MM.1S (cell line): ENCODE measurements at regions not wholly inside any gene's neighbourhood (a gene's known extent, or its start where the extent isn't known, plus 50 kb on each side); places are given as distances from the start of the nearest gene placed in this dataset.

Source experiments
- DNase-seq: peaks from one replicate; pipeline ENCODE4 v3.0.0-alpha.2; 2015
- H2AFZ ChIP-seq: fragments of 300-600 bp; sonication (generic); 2 replicates; pipeline ENCODE4 v1.6.0; 2016; ENCODE audit warnings: antibody characterized with exemption, low read length
- H3F3A ChIP-seq: fragments of 300-600 bp; sonication (generic); 2 replicates; pipeline ENCODE4 v1.6.1; 2016; ENCODE audit warnings: mild to moderate bottlenecking, antibody characterized with exemption, low read length, moderate library complexity, mixed read lengths; ENCODE audit not compliant: insufficient read depth
- H3K27ac ChIP-seq: fragments of 300-600 bp; sonication (generic); 2 replicates; pipeline ENCODE4 v1.5.1; 2016; ENCODE audit warnings: mild to moderate bottlenecking, low read length
- H3K27me3 ChIP-seq: fragments of 300-600 bp; sonication (generic); replicated peaks from 2 replicates; pipeline ENCODE4 v1.6.0; 2016; ENCODE audit warnings: low read length; ENCODE audit not compliant: insufficient read depth
- H3K36me3 ChIP-seq: fragments of 300-600 bp; sonication (generic); replicated peaks from 2 replicates; pipeline ENCODE4 v1.6.1; 2016; ENCODE audit warnings: mild to moderate bottlenecking, low read length, mixed read lengths; ENCODE audit not compliant: insufficient read depth
- H3K4me1 ChIP-seq: fragments of 300-600 bp; sonication (generic); 2 replicates; pipeline ENCODE4 v1.6.1; 2016; ENCODE audit warnings: low read length, mixed read lengths
- H3K4me2 ChIP-seq: fragments of 300-600 bp; sonication (generic); 2 replicates; pipeline ENCODE4 v1.6.0; 2016; ENCODE audit warnings: low read depth, low read length
- H3K4me3 ChIP-seq: fragments of 300-600 bp; sonication (generic); 2 replicates; pipeline ENCODE4 v1.5.1; 2016; ENCODE audit warnings: low read length, mixed read lengths
- H3K79me2 ChIP-seq: fragments of 300-600 bp; sonication (generic); 2 replicates; pipeline ENCODE4 v1.6.1; 2016; ENCODE audit warnings: mixed run types, low read length, mixed read lengths
- H3K9ac ChIP-seq: fragments of 300-600 bp; sonication (generic); 2 replicates; pipeline ENCODE4 v1.6.1; 2016; ENCODE audit warnings: low read length, mixed read lengths
- H3K9me2 ChIP-seq: fragments of 300-600 bp; sonication (generic); replicated peaks from 2 replicates; pipeline ENCODE4 v1.6.1; 2016; ENCODE audit warnings: mild to moderate bottlenecking, low read length, mixed read lengths; ENCODE audit not compliant: insufficient read depth
- H3K9me3 ChIP-seq: fragments of 300-600 bp; sonication (generic); replicated peaks from 2 replicates; pipeline ENCODE4 v1.6.1; 2016; ENCODE audit warnings: mild to moderate bottlenecking, low read length, mixed read lengths; ENCODE audit not compliant: insufficient read depth
- H4K20me1 ChIP-seq: fragments of 300-600 bp; sonication (generic); 2 replicates; pipeline ENCODE4 v1.6.1; 2016; ENCODE audit warnings: mild to moderate bottlenecking, low read length, moderate library complexity, mixed read lengths; ENCODE audit not compliant: insufficient read depth
- EZH2 ChIP-seq: fragments of 300-600 bp; sonication (generic); optimal IDR thresholded peaks from 2 replicates; pipeline ENCODE3; 2017; ENCODE audit warnings: low read depth, mild to moderate bottlenecking, antibody characterized with exemption, low read length, mixed read lengths
- EZH2phosphoT487 ChIP-seq: fragments of 300-600 bp; sonication (generic); IDR thresholded peaks from 2 replicates; pipeline ENCODE4 v1.6.1; 2018; ENCODE audit warnings: antibody characterized with exemption, low read length
- TF ChIP-seq, protein P1 (sequence below): fragments of 300-600 bp; sonication (generic); IDR thresholded peaks from 2 replicates; pipeline ENCODE4 v1.5.1; 2016; ENCODE audit warnings: antibody characterized with exemption, low read length, mixed read lengths

DNA sequence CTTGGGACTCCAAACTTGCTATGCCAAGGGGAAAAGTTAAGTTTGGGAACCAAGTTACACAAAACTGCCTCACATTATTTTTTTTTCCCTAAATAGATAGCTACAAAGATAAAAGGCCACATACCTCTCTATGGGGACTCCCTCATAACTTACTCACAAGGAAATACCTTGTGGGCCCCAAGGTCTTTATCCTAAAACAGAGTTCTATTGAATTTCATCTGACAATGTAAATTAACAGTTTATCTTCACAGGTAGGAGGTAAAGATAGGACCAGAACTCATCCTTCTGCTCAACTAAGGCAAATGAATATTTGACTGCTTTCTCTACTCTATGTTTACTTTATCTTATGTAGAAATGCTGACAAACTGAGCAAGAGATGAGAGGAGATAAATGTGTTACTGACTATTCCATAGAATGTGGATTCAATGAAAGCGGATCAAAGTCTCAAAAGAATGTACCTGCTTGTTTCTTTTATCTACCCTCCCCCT lies 1278.0 kb downstream of the OTOL1 start:
- Histone ChIP-seq H3K4me3 (no peak overlapping the region), H3K9me2 (no peaks in the 10 kb centered on the region), H3K9me3 (no peaks in the 10 kb centered on the region), H3K79me2 (no peaks in the 10 kb centered on the region), H3K4me1 (peaks cover 4% of the 10 kb centered on the region; the same call in 1 of the 2 replicates), H3F3A (no peaks in the 10 kb centered on the region), H3K4me2 (no peak overlapping the region), H3K27me3 (no peaks in the 10 kb centered on the region), H3K27ac (no peak overlapping the region), H2AFZ (no peak overlapping the region), H4K20me1 (no peaks in the 10 kb centered on the region), H3K9ac (no peak overlapping the region), H3K36me3 (no peaks in the 10 kb centered on the region)
- TF ChIP-seq, protein P1, sequence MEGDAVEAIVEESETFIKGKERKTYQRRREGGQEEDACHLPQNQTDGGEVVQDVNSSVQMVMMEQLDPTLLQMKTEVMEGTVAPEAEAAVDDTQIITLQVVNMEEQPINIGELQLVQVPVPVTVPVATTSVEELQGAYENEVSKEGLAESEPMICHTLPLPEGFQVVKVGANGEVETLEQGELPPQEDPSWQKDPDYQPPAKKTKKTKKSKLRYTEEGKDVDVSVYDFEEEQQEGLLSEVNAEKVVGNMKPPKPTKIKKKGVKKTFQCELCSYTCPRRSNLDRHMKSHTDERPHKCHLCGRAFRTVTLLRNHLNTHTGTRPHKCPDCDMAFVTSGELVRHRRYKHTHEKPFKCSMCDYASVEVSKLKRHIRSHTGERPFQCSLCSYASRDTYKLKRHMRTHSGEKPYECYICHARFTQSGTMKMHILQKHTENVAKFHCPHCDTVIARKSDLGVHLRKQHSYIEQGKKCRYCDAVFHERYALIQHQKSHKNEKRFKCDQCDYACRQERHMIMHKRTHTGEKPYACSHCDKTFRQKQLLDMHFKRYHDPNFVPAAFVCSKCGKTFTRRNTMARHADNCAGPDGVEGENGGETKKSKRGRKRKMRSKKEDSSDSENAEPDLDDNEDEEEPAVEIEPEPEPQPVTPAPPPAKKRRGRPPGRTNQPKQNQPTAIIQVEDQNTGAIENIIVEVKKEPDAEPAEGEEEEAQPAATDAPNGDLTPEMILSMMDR = no peak
- TF ChIP-seq EZH2phosphoT487 (no peak), EZH2 (no peak)
- DNase-seq = no peak

DNA sequence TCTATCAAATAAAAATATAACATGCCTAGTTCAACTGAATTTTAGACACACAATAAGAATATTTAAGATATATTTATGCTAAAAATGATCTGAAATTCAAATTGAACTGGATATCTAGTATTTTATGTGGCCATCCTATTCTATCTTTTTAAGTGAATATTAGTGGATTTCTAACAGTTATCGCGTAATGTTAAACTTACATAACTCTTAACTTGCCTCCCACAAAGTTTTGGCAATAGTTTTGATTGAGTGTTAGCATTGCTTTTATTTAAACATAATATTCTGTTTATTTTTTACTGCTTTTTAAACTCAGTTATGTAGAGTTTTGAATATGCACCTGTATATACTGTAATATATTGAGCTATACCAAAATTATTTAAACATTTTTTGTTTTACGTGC lies 1279.5 kb downstream of the OTOL1 start:
- Histone ChIP-seq H3K27me3 (no peaks in the 10 kb centered on the region), H3K27ac (no peak overlapping the region), H3K4me3 (no peak overlapping the region), H3K4me2 (no peak overlapping the region), H3K9me2 (no peaks in the 10 kb centered on the region), H3K9ac (no peak overlapping the region), H3K9me3 (no peaks in the 10 kb centered on the region), H4K20me1 (no peaks in the 10 kb centered on the region), H3F3A (peaks cover 6% of the 10 kb centered on the region; the same call in 1 of the 2 replicates), H3K36me3 (no peaks in the 10 kb centered on the region), H3K79me2 (no peaks in the 10 kb centered on the region), H3K4me1 (peaks cover 16% of the 10 kb centered on the region), H2AFZ (no peak overlapping the region)
- DNase-seq = no peak
- TF ChIP-seq, protein P1 = no peak
- no peak for TF ChIP-seq EZH2
- no peak for TF ChIP-seq EZH2phosphoT487

DNA sequence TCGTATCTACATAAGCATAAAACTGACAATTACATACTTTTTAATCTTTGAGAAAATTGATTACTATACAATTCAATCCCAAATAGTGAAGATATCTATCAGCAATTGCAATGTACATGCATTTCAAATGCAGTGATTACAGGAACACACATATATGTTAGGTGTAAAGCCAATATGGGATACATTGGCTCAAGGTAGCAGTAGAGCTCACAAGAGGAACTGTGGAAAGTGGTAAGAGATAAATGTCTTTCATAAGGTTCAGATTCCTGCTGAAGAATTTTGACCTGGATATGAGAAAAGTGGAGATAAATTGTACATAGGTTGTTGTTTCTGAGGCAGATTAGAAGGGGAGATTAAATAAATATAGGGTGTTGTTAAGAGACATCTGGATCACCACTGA lies 1280.5 kb downstream of the OTOL1 start:
- H3K4me1 ChIP-seq = peaks cover 16% of the 10 kb centered on the region
- H4K20me1 ChIP-seq = no peaks in the 10 kb centered on the region
- H3K36me3 ChIP-seq = no peaks in the 10 kb centered on the region
- DNase-seq = no peak
- TF ChIP-seq EZH2 = no peak
- TF ChIP-seq, protein P1 = no peak
- no peak for TF ChIP-seq EZH2phosphoT487
- H3K4me2 ChIP-seq = no peak overlapping the region
- no peaks in the 10 kb centered on the region for H3K79me2 ChIP-seq
- H2AFZ ChIP-seq = no peak overlapping the region
- H3K9me3 ChIP-seq = no peaks in the 10 kb centered on the region
- H3K9me2 ChIP-seq = no peaks in the 10 kb centered on the region
- H3K27me3 ChIP-seq = 0 out of 2 replicates have a peak, but pooled peaks cover 3% of the 10 kb centered on the region
- no peak overlapping the region for H3K4me3 ChIP-seq
- H3F3A ChIP-seq = peaks cover 6% of the 10 kb centered on the region; the same call in 1 of the 2 replicates
- no peak overlapping the region for H3K9ac ChIP-seq
- no peak overlapping the region for H3K27ac ChIP-seq
